Endothelial cell of umbilical vein (primary cell): ENCODE measurements at regions not wholly inside any gene's neighbourhood (a gene's known extent, or its start where the extent isn't known, plus 50 kb on each side); places are given as distances from the start of the nearest gene placed in this dataset.
A peak's percentile ranks its signal among the peaks of the same experiment; 100 is the strongest.

ENCODE experiments used
- BruUV-seq: library from RNA; stranded (reverse); fragments of 400-500 nt; replicated peaks from 2 replicates; lab custom pipeline; 2021; lab: Mats Ljungman, UMichigan
- CTCF ChIA-PET: fragments of 300-600, 350-600 bp; sonication (Branson Sonifier 250); formaldehyde crosslinking; loops from one replicate; lab custom pipeline; 2021; ENCODE audit warnings: antibody characterized with exemption, inconsistent platforms; lab: Charles Lee
- POLR2A ChIA-PET: fragments of 300-600, 350-600 bp; sonication (Branson Sonifier 250); formaldehyde crosslinking; loops from one replicate; lab custom pipeline; 2021; ENCODE audit warnings: antibody characterized with exemption, inconsistent platforms; lab: Charles Lee
- DNase-seq: peaks from one replicate; pipeline ENCODE4 v3.0.0-alpha.2; 2011; ENCODE audit warnings: low read depth, low spot score
- FAIRE-seq: peaks from 2 replicates; lab custom pipeline; 2011; peaks lifted over from hg19 to GRCh38; lab: Jason Lieb, UNC
- H2AFZ ChIP-seq: 2 replicates; pipeline ENCODE4 v1.6.0; 2012; ENCODE audit warnings: low read depth, low read length, control low read depth, inconsistent platforms
- H3K27ac ChIP-seq: 2 replicates; pipeline ENCODE4 v1.5.1; 2011; ENCODE audit warnings: low read depth, mild to moderate bottlenecking, control low read depth, low read length, moderate library complexity; ENCODE audit not compliant: insufficient read depth
- H3K27me3 ChIP-seq, 2 experiments: 2 replicates each; pipeline versions ENCODE4 v1.6.0 to v1.6.1; 2011; ENCODE audit warnings: low read length in 2 of 2, mixed read lengths in 1 of 2; ENCODE audit not compliant: control insufficient read depth in 2 of 2, insufficient read depth in 2 of 2
- H3K36me3 ChIP-seq, 2 experiments: 2 replicates in 1 of 2; 3 replicates in 1 of 2; pipeline ENCODE4 v1.5.1; 2011; ENCODE audit warnings: low read length in 2 of 2, mild to moderate bottlenecking in 1 of 2, moderate library complexity in 1 of 2; ENCODE audit not compliant: control insufficient read depth in 2 of 2, insufficient read depth in 2 of 2; ENCODE audit errors: extremely low read depth in 1 of 2
- H3K4me1 ChIP-seq: 3 replicates; pipeline ENCODE4 v1.5.1; 2011; ENCODE audit warnings: mild to moderate bottlenecking, low read length; ENCODE audit not compliant: control insufficient read depth, insufficient read depth; ENCODE audit errors: extremely low read depth
- H3K4me2 ChIP-seq: 2 replicates; pipeline ENCODE4 v1.6.1; 2011; ENCODE audit warnings: low read length, control low read depth, mixed read lengths; ENCODE audit not compliant: insufficient read depth
- H3K4me3 ChIP-seq, 3 experiments: fragments of 200-600 bp in 1 of 3; sonication (generic), shearing (Covaris generic) in 1 of 3; replicated peaks in 1 of 3; 2 replicates each; pipeline ENCODE4 v1.5.1; 2011 to 2016; ENCODE audit warnings: control low read depth in 3 of 3, low read length in 3 of 3, mild to moderate bottlenecking in 2 of 3, inconsistent platforms in 1 of 3, low read depth in 1 of 3, moderate library complexity in 1 of 3; ENCODE audit not compliant: insufficient read depth in 1 of 3
- H3K79me2 ChIP-seq: 2 replicates; pipeline ENCODE4 v1.6.0; 2012; ENCODE audit warnings: low read length, inconsistent platforms; ENCODE audit not compliant: control insufficient read depth, insufficient read depth
- H3K9ac ChIP-seq: replicated peaks from 2 replicates; pipeline ENCODE3; 2011; ENCODE audit warnings: low read length, control low read depth; ENCODE audit not compliant: insufficient read depth; ENCODE audit errors: extremely low read depth
- H3K9me1 ChIP-seq: replicated peaks from 3 replicates; pipeline ENCODE4 v1.6.0; 2011; ENCODE audit warnings: mild to moderate bottlenecking, low read length; ENCODE audit not compliant: control insufficient read depth, insufficient read depth; ENCODE audit errors: extremely low read depth
- H3K9me3 ChIP-seq: replicated peaks from 2 replicates; pipeline ENCODE4 v1.5.1; 2012; ENCODE audit warnings: low read length, inconsistent platforms; ENCODE audit not compliant: control insufficient read depth, insufficient read depth
- H4K20me1 ChIP-seq: replicated peaks from 2 replicates; pipeline ENCODE3; 2011; ENCODE audit warnings: mild to moderate bottlenecking, low read length; ENCODE audit not compliant: control insufficient read depth, insufficient read depth; ENCODE audit errors: extremely low read depth
- CTCF ChIP-seq, 2 donors: IDR thresholded peaks; 1 replicate in 1 of 2; 2 replicates in 1 of 2; pipeline ENCODE4 v1.5.1; 2011; ENCODE audit warnings: low read length in 2 of 2, mild to moderate bottlenecking in 2 of 2, moderate library complexity in 2 of 2, control low read depth in 1 of 2, inconsistent platforms in 1 of 2, low read depth in 1 of 2; ENCODE audit not compliant: insufficient read depth in 1 of 2; ENCODE audit errors: extremely low read depth in 1 of 2
- EZH2 ChIP-seq: IDR thresholded peaks from 2 replicates; pipeline ENCODE4 v1.6.1; 2012; ENCODE audit warnings: borderline replicate concordance, low read depth, mild to moderate bottlenecking, moderate library complexity, low read length, inconsistent platforms; ENCODE audit not compliant: severe bottlenecking
- FOS ChIP-seq: IDR thresholded peaks from 2 replicates; pipeline ENCODE4 v1.6.1; 2011; ENCODE audit warnings: mild to moderate bottlenecking, low read length, moderate library complexity, borderline replicate concordance; ENCODE audit not compliant: insufficient read depth
- GATA2 ChIP-seq: IDR thresholded peaks from 2 replicates; pipeline ENCODE4 v1.7.0; 2011; ENCODE audit warnings: low read depth, mild to moderate bottlenecking, moderate library complexity, mixed read lengths, low read length; ENCODE audit not compliant: insufficient read length, insufficient read depth
- JUN ChIP-seq: IDR thresholded peaks from 2 replicates; pipeline ENCODE4 v1.6.1; 2011; ENCODE audit warnings: borderline replicate concordance, low read depth; ENCODE audit not compliant: insufficient read length, insufficient read depth
- MAX ChIP-seq: IDR thresholded peaks from 2 replicates; pipeline ENCODE4 v1.6.1; 2011; ENCODE audit not compliant: insufficient read depth, insufficient read length
- MYC ChIP-seq: IDR thresholded peaks from one replicate; pipeline ENCODE4 v1.6.1; 2011; ENCODE audit warnings: mild to moderate bottlenecking, low read depth, low read length
- POLR2A ChIP-seq: IDR thresholded peaks from 2 replicates; pipeline ENCODE4 v1.6.1; 2012; ENCODE audit warnings: low read depth, mild to moderate bottlenecking, control low read depth, low read length
- POLR2AphosphoS5 ChIP-seq: IDR thresholded peaks from 2 replicates; pipeline ENCODE4 v1.6.1; 2012; ENCODE audit warnings: low read depth, mild to moderate bottlenecking, control low read depth, low read length, moderate library complexity; ENCODE audit not compliant: insufficient read depth
- dilution Hi-C: fragments of 300-500 bp; cut with MboI; formaldehyde crosslinking; loops from one replicate; pipeline ENCODE4 v1.15.0; 2019; ENCODE audit warnings: low sequenced_read_pairs; ENCODE audit not compliant: extremely low pct_ligation_motif_present
- intact Hi-C: fragments of 100-400 bp; cut with micrococcal nuclease; formaldehyde crosslinking; loops from one replicate; pipeline ENCODE4 v1.10.0; 2022

- H3K9me1 ChIP-seq = no peaks in the 10 kb centered on the region
- H3K4me2 ChIP-seq = no peak overlapping the region
- no peaks in the 10 kb centered on the region for H3K4me1 ChIP-seq
- no peak for FAIRE-seq
- H3K4me3 ChIP-seq = no peak overlapping the region
- H3K79me2 ChIP-seq = no peaks in the 10 kb centered on the region
- no peaks in the 10 kb centered on the region for H3K27me3 ChIP-seq
- no peaks in the 10 kb centered on the region for H4K20me1 ChIP-seq
- no peaks in the 10 kb centered on the region for H3K36me3 ChIP-seq
- no TSS peak for BruUV-seq
- dilution Hi-C loops = loop anchor here (25.0 kb wide), 1 partner anchor 142 kb away; no protein-coding TSS in a partner anchor
- CTCF ChIA-PET = interaction anchor here (1.3 to 8.4 kb wide), 8 partner anchors 10 to 208 kb away, joined by 4 to 224 read pairs (median 8); partner anchors contain the start of gene AREG
- no peak overlapping the region for H3K9ac ChIP-seq
- TF ChIP-seq POLR2A = no peak
- TF ChIP-seq GATA2 = no peak
- no peak for TF ChIP-seq FOS
- no peak for TF ChIP-seq MAX
- no peak for TF ChIP-seq MYC
- TF ChIP-seq CTCF (IDR thresholded peaks at IDR 0.05; ENCODE audit: extremely low read depth in 1 of 2, insufficient read depth in 1 of 2, low read depth in 1 of 2, low read length in 2 of 2) = no peak
- no peak for TF ChIP-seq EZH2
- TF ChIP-seq POLR2AphosphoS5 = no peak
- TF ChIP-seq JUN = no peak
- no peak overlapping the region for H3K27ac ChIP-seq
- POLR2A ChIA-PET = no interaction called here
- H3K9me3 ChIP-seq = no peaks in the 10 kb centered on the region
- H2AFZ ChIP-seq = peak overlapping the region; percentile 51
- DNase-seq = no peak
- intact Hi-C loops = loop anchor here (10.0 kb wide), 1 partner anchor 295 kb away; no protein-coding TSS in a partner anchor
Measured at GRCh38 chr4:74529284-74530041, 84.5 kb downstream of the AREG start.
